GM21360 (cell line): ENCODE measurements at regions not wholly inside any gene's neighbourhood (a gene's known extent, or its start where the extent isn't known, plus 50 kb on each side); places are given as distances from the start of the nearest gene placed in this dataset.
"Not testable (repeated sequence)": the region's sequence is repeated elsewhere in the genome, so short reads cannot be mapped to it uniquely, and the experiment has no call there.

ENCODE experiments used
- ATAC-seq: cut with Tn5 transposase; IDR thresholded peaks from one replicate; pipeline ENCODE4 v1.9.1; 2021; ENCODE audit warnings: mild to moderate bottlenecking, moderate library complexity; ENCODE audit not compliant: unreplicated experiment

GRCh38 chr9:126056312-126057021 lies 270.2 kb upstream of the MVB12B start:
- ATAC-seq, result no peak

DNA sequence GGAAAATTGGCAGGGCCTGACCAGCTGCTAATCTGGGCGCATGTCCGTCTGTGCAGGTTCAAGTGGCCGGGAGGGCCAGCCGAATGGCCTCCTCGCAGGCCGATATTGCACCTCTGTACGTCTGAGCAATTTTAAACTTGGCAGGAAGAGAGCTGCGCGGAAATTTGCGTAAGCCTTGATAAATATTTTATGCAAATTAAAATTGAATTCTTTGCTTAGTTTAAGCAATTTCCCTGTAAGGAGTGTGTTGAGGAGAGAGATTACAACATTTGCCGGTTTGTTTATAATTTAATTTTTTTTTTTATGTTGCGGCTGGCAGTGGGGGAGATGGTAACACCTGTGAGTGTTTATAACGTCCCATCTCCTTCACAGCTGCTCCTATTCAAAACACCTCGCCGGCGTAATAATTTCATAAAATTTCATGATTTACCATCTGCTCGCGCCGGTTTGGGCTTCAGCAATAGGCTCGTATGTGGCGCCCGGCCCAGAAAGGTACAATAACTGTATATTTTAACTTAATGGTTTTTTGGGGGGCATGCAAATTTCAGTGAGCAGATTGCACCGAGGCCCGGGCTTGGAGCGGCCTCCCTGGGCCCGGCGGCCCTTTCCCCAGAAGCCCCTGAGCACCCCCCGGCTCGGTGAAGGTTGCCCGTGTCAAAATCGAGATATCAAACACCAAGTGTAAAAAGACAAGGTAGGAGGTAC lies 269.4 kb upstream of the MVB12B start:
- no peak for ATAC-seq

GRCh38 chr9:126058011-126058531 lies 268.6 kb upstream of the MVB12B start:
- no peak for ATAC-seq

DNA sequence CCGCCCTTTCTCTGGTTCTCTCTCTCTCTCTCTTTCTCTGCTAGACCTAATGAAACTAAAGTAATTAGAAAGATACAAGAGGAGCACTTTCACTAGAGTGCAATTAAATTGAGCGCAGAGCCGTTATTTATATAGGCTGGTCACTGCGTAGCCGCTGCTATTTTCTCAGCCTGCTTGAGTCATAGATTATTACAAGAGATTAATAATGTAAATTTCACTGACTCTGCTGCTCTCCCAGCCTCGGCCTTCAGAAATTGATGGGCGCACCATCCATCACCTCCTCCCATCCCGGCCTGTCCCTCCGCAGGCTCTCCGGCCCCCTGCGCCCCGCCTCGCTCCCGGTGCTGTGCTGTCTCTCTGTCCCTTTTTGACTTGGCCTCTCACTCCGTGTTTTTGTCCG lies 268.0 kb upstream of the MVB12B start:
- ATAC-seq, result no peak

GRCh38 chr9:126061575-126061974 lies 265.1 kb upstream of the MVB12B start:
- no peak for ATAC-seq

DNA sequence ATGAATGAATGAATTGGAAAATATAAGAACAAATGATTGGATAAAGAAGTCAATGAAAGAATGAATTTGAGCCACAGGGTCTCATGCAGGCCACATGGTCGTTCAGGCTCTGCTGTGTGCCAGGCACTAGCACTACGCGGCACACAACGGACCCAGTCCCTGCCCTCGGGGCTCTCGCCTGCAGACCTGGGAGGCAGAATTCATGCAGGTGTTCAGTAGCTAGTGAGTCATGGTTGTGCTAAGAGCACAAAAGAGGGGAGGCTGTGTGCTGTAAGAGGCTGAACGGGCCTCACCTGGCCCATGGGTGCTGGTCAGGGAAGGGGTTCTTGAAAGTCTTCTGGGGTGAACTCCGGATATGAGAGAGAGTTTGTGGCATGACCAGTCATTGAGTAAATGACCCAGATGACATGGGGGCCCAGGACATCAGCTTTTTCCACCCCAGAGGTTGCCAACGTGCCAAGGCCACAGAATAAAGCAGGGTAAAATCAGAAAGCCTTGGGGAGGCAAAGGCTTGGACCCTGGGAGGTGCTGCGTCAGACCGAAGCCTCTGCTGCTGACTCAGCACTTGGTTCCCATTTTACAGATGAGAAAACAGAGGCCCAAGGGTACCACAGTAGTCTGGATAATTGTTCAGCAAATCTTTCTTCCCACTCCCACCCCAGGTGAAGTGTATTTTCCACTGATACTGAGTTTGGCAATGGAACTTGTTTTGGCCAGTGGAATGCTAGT lies 264.3 kb upstream of the MVB12B start:
- ATAC-seq, result no peak

GRCh38 chr9:126063326-126063725 lies 263.3 kb upstream of the MVB12B start:
- no peak for ATAC-seq

DNA sequence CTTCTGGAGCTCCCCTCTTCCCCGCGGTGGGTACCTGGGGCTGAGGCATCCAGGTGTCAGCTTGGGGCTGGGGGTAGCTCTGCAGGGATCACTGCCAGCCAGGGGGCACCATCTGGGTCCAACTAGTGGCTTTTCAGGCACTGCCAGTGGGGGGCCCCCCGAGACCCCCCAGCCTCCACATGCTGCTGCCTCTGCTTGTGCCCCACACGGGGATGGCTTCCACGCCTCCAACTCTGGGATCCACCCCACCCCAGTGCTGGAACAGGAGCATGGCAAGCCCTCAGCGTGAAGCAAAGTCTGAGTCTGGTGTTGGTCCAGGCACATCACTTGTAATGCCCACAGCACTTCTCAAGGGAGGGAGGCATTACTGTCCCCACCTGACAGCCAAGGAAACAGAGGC lies 260.5 kb upstream of the MVB12B start:
- no peak for ATAC-seq

GRCh38 chr9:126067031-126067734 lies 259.4 kb upstream of the MVB12B start:
- ATAC-seq, result no peak

GRCh38 chr9:126068534-126069230 lies 257.9 kb upstream of the MVB12B start:
- ATAC-seq, result no peak

DNA sequence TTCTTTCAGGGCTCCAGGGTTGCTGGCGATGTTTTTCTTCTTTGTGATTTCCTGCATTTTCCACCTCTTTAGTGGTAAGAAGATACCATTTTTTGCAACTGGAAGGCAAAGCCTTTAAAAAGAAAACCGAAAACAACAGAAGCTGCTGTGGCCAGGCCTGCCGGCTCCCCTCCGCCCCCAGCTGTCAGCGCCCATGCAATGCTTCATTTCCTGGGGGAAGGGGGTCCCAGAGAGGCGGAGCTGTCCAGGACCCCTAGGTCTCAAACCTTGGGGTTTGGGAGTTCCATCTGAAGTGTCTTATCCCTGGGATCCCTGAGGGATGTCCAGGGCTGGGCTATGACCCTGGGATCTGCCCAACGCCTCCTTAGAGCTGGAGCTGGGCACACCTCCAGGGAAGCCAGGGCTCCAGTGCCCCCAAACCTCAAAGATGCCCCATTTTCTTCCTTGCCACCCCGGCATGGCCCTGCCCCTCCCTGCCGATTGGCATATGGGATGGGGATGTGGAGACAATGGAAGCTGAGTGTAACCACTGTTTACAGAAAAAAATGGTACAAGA lies 257.2 kb upstream of the MVB12B start:
- no peak for ATAC-seq

- no peak for ATAC-seq
Measured at GRCh38 chr9:126070058-126070655, 256.5 kb upstream of the MVB12B start.

DNA sequence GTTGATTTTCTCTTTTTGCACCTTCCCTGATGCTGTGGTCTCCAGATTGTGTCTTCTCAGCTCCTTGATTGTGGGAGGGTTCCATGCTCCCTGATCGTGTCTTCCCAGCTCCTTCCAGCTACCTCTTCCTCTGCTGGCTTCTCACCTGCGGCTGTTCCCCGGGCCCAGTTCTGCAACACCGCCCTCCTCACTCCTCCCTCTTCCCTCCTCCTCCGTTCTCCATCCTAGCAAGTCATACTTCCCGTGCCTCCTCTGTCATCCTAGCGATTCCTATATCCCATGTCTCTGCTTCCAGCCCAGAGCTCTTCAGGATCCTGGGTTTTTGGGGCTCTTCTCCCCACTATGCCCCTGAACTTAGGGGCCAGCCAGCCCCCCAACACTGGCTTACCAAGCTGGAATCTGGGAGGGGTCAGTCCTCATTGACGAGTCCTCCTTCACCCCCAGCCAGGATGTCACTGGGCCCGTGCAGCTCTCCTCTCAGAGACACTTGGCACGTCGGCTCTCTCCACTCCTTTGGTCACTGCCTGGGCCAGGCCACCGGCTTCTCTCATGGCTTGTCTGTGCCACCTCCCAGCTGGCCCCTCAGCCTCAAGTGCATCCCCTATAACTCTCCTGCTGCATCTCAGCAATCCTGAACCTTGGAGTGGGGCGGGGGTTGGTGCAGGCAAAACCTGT lies 255.4 kb upstream of the MVB12B start:
- ATAC-seq, result no peak

DNA sequence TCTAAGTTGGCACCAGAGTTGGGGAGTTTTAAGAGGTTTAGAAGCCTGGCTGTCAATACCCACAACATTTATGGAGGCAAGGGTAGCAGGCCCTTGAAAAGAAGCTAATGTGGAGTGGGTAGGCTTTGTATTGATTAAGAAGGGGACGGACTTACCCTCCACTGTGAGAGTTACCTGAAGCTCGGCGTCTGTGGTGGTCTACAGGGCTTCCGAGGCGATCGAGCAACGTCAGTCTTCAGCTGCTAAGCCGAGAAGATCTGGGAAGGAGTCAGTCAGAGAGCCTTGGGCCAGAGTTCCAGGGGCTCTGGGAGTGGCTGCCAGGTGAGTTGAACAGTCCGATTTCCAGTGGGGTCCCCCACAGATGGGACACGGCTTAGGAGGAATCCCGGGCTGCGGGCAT lies 249.0 kb upstream of the MVB12B start:
- not testable (repeated sequence) for ATAC-seq

DNA sequence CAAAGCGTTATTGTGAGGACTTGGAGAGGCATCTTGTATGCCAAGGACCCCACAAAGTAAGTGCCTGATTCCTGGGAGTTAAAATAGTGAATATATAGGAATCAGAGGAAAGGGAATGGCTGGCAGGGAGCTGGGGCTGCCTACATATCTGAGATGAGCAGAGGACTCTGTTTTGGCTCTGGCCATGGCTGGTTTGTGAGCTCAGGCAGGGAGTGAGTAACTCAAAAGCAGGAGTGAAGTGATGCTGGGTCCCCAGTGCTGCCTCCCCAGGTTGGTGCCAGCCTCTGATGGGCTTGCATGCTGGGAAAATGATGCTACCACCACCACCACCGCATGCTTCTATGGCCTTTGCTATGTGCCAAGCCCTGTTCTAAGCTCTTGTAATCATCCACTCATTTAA lies 246.0 kb upstream of the MVB12B start:
- no peak for ATAC-seq

- no peak for ATAC-seq
Measured at GRCh38 chr9:126081746-126082145, 244.9 kb upstream of the MVB12B start.

GRCh38 chr9:126084008-126084407 lies 242.6 kb upstream of the MVB12B start:
- no peak for ATAC-seq

DNA sequence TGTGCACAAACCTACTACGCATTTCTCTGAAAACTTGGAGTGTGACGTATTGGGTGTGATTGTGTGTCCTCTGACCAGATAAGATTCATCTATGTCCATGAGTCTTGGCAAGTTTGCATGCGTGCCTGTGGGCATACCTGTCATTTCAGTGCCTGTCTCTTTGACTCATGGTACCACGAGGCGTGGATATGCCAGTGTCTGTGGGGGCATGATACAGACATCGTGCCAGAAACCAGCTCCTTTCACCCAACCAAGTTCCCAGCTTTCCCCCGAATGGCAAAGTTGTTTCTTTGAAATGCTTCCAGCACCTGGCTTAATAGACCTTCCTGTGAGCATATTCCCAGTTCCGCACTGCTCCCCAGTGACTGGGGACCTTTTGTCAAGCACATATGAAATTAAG lies 241.9 kb upstream of the MVB12B start:
- ATAC-seq, result no peak

GRCh38 chr9:126085170-126085569 lies 241.5 kb upstream of the MVB12B start:
- no peak for ATAC-seq
